H1 (cell line): ENCODE measurements at regions not wholly inside any gene's neighbourhood (a gene's known extent, or its start where the extent isn't known, plus 50 kb on each side); places are given as distances from the start of the nearest gene placed in this dataset.

Source experiments
- CTCF ChIA-PET: fragments of 300-600 bp; sonication (Branson Sonifier 250); formaldehyde crosslinking; loops from one replicate; lab custom pipeline; 2021; ENCODE audit not compliant: partially characterized antibody; lab: Charles Lee
- POLR2A ChIA-PET: fragments of 300-600 bp; sonication (Branson Sonifier 250); formaldehyde crosslinking; loops from one replicate; lab custom pipeline; 2021; ENCODE audit warnings: inconsistent platforms; ENCODE audit not compliant: partially characterized antibody; lab: Charles Lee
- DNase-seq, 2 experiments: peaks; one replicate each; pipeline versions ENCODE4 v3.0.0 to v3.0.0-alpha.2; 2010 to 2022; ENCODE audit warnings: low spot score in 2 of 2, low read depth in 1 of 2, mixed read lengths in 1 of 2
- FAIRE-seq: peaks from 2 replicates; lab custom pipeline; 2011; peaks lifted over from hg19 to GRCh38; lab: Jason Lieb, UNC
- H2AFZ ChIP-seq: 2 replicates; pipeline ENCODE4 v1.8.1; 2012; ENCODE audit warnings: low read length, inconsistent platforms
- H2AK5ac ChIP-seq: 2 replicates; pipeline ENCODE4 v1.6.1; 2013; ENCODE audit warnings: low read depth, low read length
- H2BK120ac ChIP-seq: replicated peaks from 2 replicates; pipeline ENCODE3; 2013; ENCODE audit warnings: low read depth, low read length, inconsistent platforms
- H2BK12ac ChIP-seq: 2 replicates; pipeline ENCODE4 v1.6.1; 2013; ENCODE audit warnings: low read depth, low read length
- H2BK15ac ChIP-seq: 2 replicates; pipeline ENCODE4 v1.6.1; 2013; ENCODE audit warnings: low read length
- H2BK20ac ChIP-seq: 2 replicates; pipeline ENCODE4 v1.6.1; 2013; ENCODE audit warnings: low read length
- H2BK5ac ChIP-seq: 2 replicates; pipeline ENCODE4 v1.6.1; 2013; ENCODE audit warnings: low read depth, low read length
- H3K14ac ChIP-seq: 2 replicates; pipeline ENCODE4 v1.6.1; 2013; ENCODE audit warnings: inconsistent platforms; ENCODE audit not compliant: insufficient read length
- H3K18ac ChIP-seq: 2 replicates; pipeline ENCODE4 v1.6.1; 2013; ENCODE audit warnings: low read length; ENCODE audit errors: extremely low read depth
- H3K23ac ChIP-seq: 2 replicates; pipeline ENCODE4 v1.6.1; 2013; ENCODE audit warnings: inconsistent platforms; ENCODE audit not compliant: insufficient read length
- H3K23me2 ChIP-seq: 2 replicates; pipeline ENCODE4 v1.6.1; 2013; ENCODE audit warnings: low read depth, low read length
- H3K27ac ChIP-seq: 2 replicates; pipeline ENCODE4 v1.6.1; 2011; ENCODE audit warnings: low read depth, low read length, inconsistent platforms
- H3K27me3 ChIP-seq, 4 experiments: replicated peaks in 1 of 4; 1 replicate in 1 of 4; 2 replicates in 3 of 4; pipeline versions ENCODE4 v1.6.1 to v1.8.1; 2011 to 2013; ENCODE audit warnings: low read length in 3 of 4, mild to moderate bottlenecking in 3 of 4, inconsistent platforms in 2 of 4, mixed read lengths in 2 of 4, moderate library complexity in 1 of 4; ENCODE audit not compliant: control insufficient read depth in 3 of 4, insufficient read depth in 3 of 4; ENCODE audit errors: extremely low read depth in 1 of 4
- H3K36me3 ChIP-seq, 4 experiments: 2 replicates each; pipeline versions ENCODE4 v1.6.1 to v1.8.1; 2011 to 2013; ENCODE audit warnings: mild to moderate bottlenecking in 4 of 4, low read length in 3 of 4, moderate library complexity in 2 of 4, control low read depth in 1 of 4, inconsistent platforms in 1 of 4; ENCODE audit not compliant: insufficient read depth in 4 of 4, control insufficient read depth in 2 of 4
- H3K4ac ChIP-seq: replicated peaks from 2 replicates; pipeline ENCODE3; 2013; ENCODE audit warnings: low read length, low read depth, mixed read lengths, inconsistent platforms; ENCODE audit not compliant: insufficient read length
- H3K4me1 ChIP-seq, 4 experiments: replicated peaks in 1 of 4; 1 replicate in 1 of 4; 2 replicates in 3 of 4; pipeline versions ENCODE4 v1.6.1 to v1.8.1; 2011 to 2013; ENCODE audit warnings: low read length in 3 of 4, inconsistent platforms in 2 of 4, mixed read lengths in 1 of 4; ENCODE audit not compliant: insufficient read depth in 4 of 4, control insufficient read depth in 3 of 4
- H3K4me2 ChIP-seq, 2 experiments: 2 replicates each; pipeline versions ENCODE4 v1.6.1 to v1.8.1; 2011 to 2013; ENCODE audit warnings: low read depth in 2 of 2, low read length in 2 of 2, control low read depth in 1 of 2, inconsistent platforms in 1 of 2, mild to moderate bottlenecking in 1 of 2; ENCODE audit not compliant: insufficient read depth in 1 of 2
- H3K4me3 ChIP-seq, 4 experiments: fragments of 200-600, 300-600 bp in 1 of 4; sonication (generic), shearing (Covaris generic), sonication (Bioruptor Twin) in 1 of 4; 2 replicates each; pipeline versions ENCODE4 v1.5.1 to v1.8.1; 2011 to 2016; ENCODE audit warnings: low read length in 4 of 4, low read depth in 3 of 4, control low read depth in 2 of 4, inconsistent platforms in 2 of 4, mild to moderate bottlenecking in 2 of 4, mixed read lengths in 1 of 4, moderate library complexity in 1 of 4; ENCODE audit not compliant: insufficient read depth in 2 of 4; ENCODE audit errors: extremely low read depth in 1 of 4
- H3K56ac ChIP-seq: replicated peaks from 2 replicates; pipeline ENCODE3; 2013; ENCODE audit warnings: low read depth, mild to moderate bottlenecking, mixed read lengths, low read length, inconsistent platforms; ENCODE audit not compliant: insufficient read length
- H3K79me1 ChIP-seq: 2 replicates; pipeline ENCODE4 v1.6.1; 2013; ENCODE audit warnings: low read depth, low read length, control low read depth
- H3K79me2 ChIP-seq, 2 experiments: 2 replicates each; pipeline versions ENCODE4 v1.6.1 to v1.8.1; 2012 to 2013; ENCODE audit warnings: low read length in 2 of 2, mild to moderate bottlenecking in 2 of 2, inconsistent platforms in 1 of 2; ENCODE audit not compliant: insufficient read depth in 2 of 2, control insufficient read depth in 1 of 2
- H3K9ac ChIP-seq, 4 experiments: replicated peaks in 1 of 4; 1 replicate in 1 of 4; 2 replicates in 3 of 4; pipeline versions ENCODE4 v1.6.1 to v1.8.1; 2011 to 2013; ENCODE audit warnings: low read depth in 3 of 4, low read length in 3 of 4, control low read depth in 2 of 4, mild to moderate bottlenecking in 2 of 4, moderate library complexity in 2 of 4, inconsistent platforms in 1 of 4; ENCODE audit errors: extremely low read depth in 1 of 4
- H3K9me3 ChIP-seq, 2 experiments: 2 replicates each; pipeline versions ENCODE4 v1.6.1 to v1.8.1; 2012 to 2013; ENCODE audit warnings: mild to moderate bottlenecking in 2 of 2, moderate library complexity in 2 of 2, control low read depth in 1 of 2, inconsistent platforms in 1 of 2, low read depth in 1 of 2, low read length in 1 of 2, mixed read lengths in 1 of 2; ENCODE audit not compliant: insufficient read depth in 2 of 2
- H4K20me1 ChIP-seq, 2 experiments: replicated peaks in 1 of 2; 2 replicates each; pipeline versions ENCODE3 to v1.8.1; 2011 to 2013; ENCODE audit warnings: inconsistent platforms in 2 of 2, low read length in 2 of 2, mild to moderate bottlenecking in 1 of 2; ENCODE audit not compliant: insufficient read depth in 2 of 2, control insufficient read depth in 1 of 2
- H4K5ac ChIP-seq: 2 replicates; pipeline ENCODE4 v1.6.1; 2013; ENCODE audit warnings: low read length, low read depth, mixed read lengths, inconsistent platforms; ENCODE audit not compliant: insufficient read length
- H4K8ac ChIP-seq: 2 replicates; pipeline ENCODE4 v1.8.0; 2013; ENCODE audit warnings: mild to moderate bottlenecking, moderate library complexity, low read length, inconsistent platforms; ENCODE audit not compliant: insufficient read depth; ENCODE audit errors: extremely low read depth
- H4K91ac ChIP-seq: replicated peaks from 2 replicates; pipeline ENCODE3; 2013; ENCODE audit warnings: low read length, mixed read lengths, inconsistent platforms; ENCODE audit not compliant: insufficient read length
- ATF2 ChIP-seq: IDR thresholded peaks from 2 replicates; pipeline ENCODE4 v1.6.1; 2012; ENCODE audit warnings: low read length, inconsistent platforms
- BCL11A ChIP-seq, 2 experiments: IDR thresholded peaks; one replicate each; pipeline ENCODE4 v1.6.1; 2011; ENCODE audit warnings: low read depth in 2 of 2, low read length in 2 of 2, mild to moderate bottlenecking in 2 of 2
- CHD2 ChIP-seq: IDR thresholded peaks from 2 replicates; pipeline ENCODE4 v1.6.1; 2012; ENCODE audit warnings: low read length, improper control_type of control experiment
- CTCF ChIP-seq, 3 experiments: IDR thresholded peaks; 1 replicate in 2 of 3; 2 replicates in 1 of 3; pipeline versions ENCODE4 v1.5.1 to v1.6.1; 2011; ENCODE audit warnings: low read length in 3 of 3, mild to moderate bottlenecking in 3 of 3, inconsistent platforms in 2 of 3, low read depth in 1 of 3, moderate library complexity in 1 of 3; ENCODE audit not compliant: insufficient read depth in 1 of 3; ENCODE audit errors: control extremely low read depth in 1 of 3
- FOSL1 ChIP-seq: IDR thresholded peaks from 2 replicates; pipeline ENCODE4 v1.6.1; 2011; ENCODE audit warnings: mild to moderate bottlenecking, low read depth, low read length, moderate library complexity; ENCODE audit not compliant: insufficient read depth
- GTF2F1 ChIP-seq: IDR thresholded peaks from 2 replicates; pipeline ENCODE4 v1.6.1; 2012; ENCODE audit warnings: low read depth, low read length, improper control_type of control experiment, borderline replicate concordance
- KDM1A ChIP-seq: fragments of 200-600, 300-600 bp; sonication (generic); IDR thresholded peaks from 2 replicates; pipeline ENCODE4 v1.7.1; 2016; ENCODE audit warnings: mild to moderate bottlenecking, low read length, borderline replicate concordance
- PHF8 ChIP-seq: fragments of 200-600 bp; sonication (generic); conservative IDR thresholded peaks from 2 replicates; pipeline ENCODE4 v1.7.1; 2012; ENCODE audit warnings: low read depth, mild to moderate bottlenecking, inconsistent platforms, low read length, moderate library complexity
- SAP30 ChIP-seq: fragments of 300-600 bp; sonication (generic); IDR thresholded peaks from 2 replicates; pipeline ENCODE4 v1.7.1; 2012; ENCODE audit warnings: low read length, moderate library complexity, mild to moderate bottlenecking, inconsistent platforms; ENCODE audit not compliant: insufficient read depth, insufficient replicate concordance
- SP1 ChIP-seq: IDR thresholded peaks from 2 replicates; pipeline ENCODE4 v1.6.1; 2011; ENCODE audit warnings: low read depth, low read length
- TBP ChIP-seq: IDR thresholded peaks from 2 replicates; pipeline ENCODE4 v1.6.1; 2011; ENCODE audit warnings: low read depth, low read length, improper control_type of control experiment
- TCF12 ChIP-seq: IDR thresholded peaks from 2 replicates; pipeline ENCODE4 v1.6.1; 2011; ENCODE audit warnings: low read depth, mild to moderate bottlenecking, low read length

GRCh38 chr18:42155024-42155423, 200.0 kb downstream of the PIK3C3 start:
- Histone ChIP-seq H2BK5ac (no peak overlapping the region), H3K9ac (no peak overlapping the region), H3K4me2 (no peak overlapping the region), H4K20me1 (no peaks in the 10 kb centered on the region), H3K79me1 (no peaks in the 10 kb centered on the region), H3K79me2 (no peaks in the 10 kb centered on the region), H3K4ac (no peak overlapping the region), H3K23me2 (no peaks in the 10 kb centered on the region), H3K23ac (no peak overlapping the region), H2AK5ac (no peak overlapping the region), H3K4me1 (no peaks in the 10 kb centered on the region), H3K4me3 (no peak overlapping the region), H4K5ac (no peak overlapping the region), H2BK20ac (no peak overlapping the region), H3K27ac (no peak overlapping the region), H3K9me3 (no peaks in the 10 kb centered on the region), H4K8ac (no peak overlapping the region), H3K36me3 (no peaks in the 10 kb centered on the region), H2BK15ac (no peak overlapping the region), H2AFZ (no peak overlapping the region), H4K91ac (no peak overlapping the region), H2BK12ac (no peak overlapping the region), H3K27me3 (no peaks in the 10 kb centered on the region), H3K56ac (no peak overlapping the region), H2BK120ac (no peak overlapping the region), H3K18ac (no peak overlapping the region), H3K14ac (no peak overlapping the region)
- no peak for DNase-seq
- ChIA-PET CTCF (no interaction called here), POLR2A (no interaction called here)
- FAIRE-seq: no peak
- no peak for TF ChIP-seq CTCF (IDR thresholded peaks at IDR 0.05; ENCODE audit: control extremely low read depth in 1 of 3, insufficient read depth in 1 of 3, low read depth in 1 of 3, low read length in 3 of 3)
- TF ChIP-seq CHD2: no peak
- TF ChIP-seq FOSL1: no peak
- TF ChIP-seq SAP30: no peak
- TF ChIP-seq PHF8: no peak
- TF ChIP-seq TCF12: no peak
- TF ChIP-seq KDM1A: no peak
- TF ChIP-seq BCL11A (IDR thresholded peaks at IDR 0.05; ENCODE audit: low read depth in 2 of 2, low read length in 2 of 2): no peak
- no peak for TF ChIP-seq GTF2F1
- TF ChIP-seq SP1: no peak
- TF ChIP-seq ATF2: no peak
- TF ChIP-seq TBP: no peak
